Panc1 (cell line): ENCODE measurements at regions not wholly inside any gene's neighbourhood (a gene's known extent, or its start where the extent isn't known, plus 50 kb on each side); places are given as distances from the start of the nearest gene placed in this dataset.

Source experiments
- TF ChIP-seq, protein P1 (sequence below): fragments of 450-650 bp; IDR thresholded peaks from 2 replicates; pipeline ENCODE4 v1.5.1; 2017; ENCODE audit warnings: mild to moderate bottlenecking
- TF ChIP-seq, protein P2 (sequence below), 2 experiments: IDR thresholded peaks; 2 replicates each; pipeline ENCODE4 v1.6.1; 2011 to 2012; ENCODE audit warnings: low read depth in 2 of 2, control low read depth in 1 of 2, low read length in 1 of 2, mild to moderate bottlenecking in 1 of 2, moderate library complexity in 1 of 2; ENCODE audit not compliant: insufficient read depth in 1 of 2

DNA sequence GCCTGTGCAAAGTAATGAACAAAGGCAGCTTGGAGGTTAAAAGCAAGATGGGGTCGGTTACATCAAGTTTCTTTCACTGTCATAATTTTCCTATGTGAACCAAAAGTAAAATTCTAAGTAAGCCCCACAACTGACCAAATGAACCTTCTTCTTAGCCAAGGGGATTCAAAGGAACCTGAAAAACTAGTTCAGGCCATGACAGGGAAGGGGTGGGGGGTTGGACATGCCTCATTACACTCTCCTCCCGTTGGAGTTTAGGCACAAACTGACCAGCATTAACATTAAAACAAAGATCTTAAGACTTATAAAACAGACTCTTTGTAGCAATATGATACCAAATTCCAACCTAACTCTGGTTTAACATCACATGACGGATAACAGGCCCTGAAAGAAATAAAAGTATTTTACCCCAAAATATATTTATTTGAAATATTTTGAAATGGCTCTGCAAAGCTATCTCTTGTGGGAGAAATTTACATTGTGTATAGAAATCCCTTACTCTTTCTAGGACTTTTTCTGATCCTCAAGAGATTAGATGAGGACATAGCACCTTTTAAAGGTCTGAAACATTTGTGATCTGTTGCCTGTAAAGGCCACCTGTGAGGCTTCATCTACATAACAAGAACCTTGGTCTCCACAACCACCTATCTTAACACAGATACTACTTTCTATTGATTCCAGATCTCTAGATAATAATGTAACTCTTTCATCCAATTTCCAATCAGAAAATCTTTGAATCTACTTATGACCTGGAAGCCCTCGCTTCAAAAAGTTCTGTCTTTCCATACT is 1829.0 kb upstream of the MIR17HG start:
- TF ChIP-seq, protein P1, sequence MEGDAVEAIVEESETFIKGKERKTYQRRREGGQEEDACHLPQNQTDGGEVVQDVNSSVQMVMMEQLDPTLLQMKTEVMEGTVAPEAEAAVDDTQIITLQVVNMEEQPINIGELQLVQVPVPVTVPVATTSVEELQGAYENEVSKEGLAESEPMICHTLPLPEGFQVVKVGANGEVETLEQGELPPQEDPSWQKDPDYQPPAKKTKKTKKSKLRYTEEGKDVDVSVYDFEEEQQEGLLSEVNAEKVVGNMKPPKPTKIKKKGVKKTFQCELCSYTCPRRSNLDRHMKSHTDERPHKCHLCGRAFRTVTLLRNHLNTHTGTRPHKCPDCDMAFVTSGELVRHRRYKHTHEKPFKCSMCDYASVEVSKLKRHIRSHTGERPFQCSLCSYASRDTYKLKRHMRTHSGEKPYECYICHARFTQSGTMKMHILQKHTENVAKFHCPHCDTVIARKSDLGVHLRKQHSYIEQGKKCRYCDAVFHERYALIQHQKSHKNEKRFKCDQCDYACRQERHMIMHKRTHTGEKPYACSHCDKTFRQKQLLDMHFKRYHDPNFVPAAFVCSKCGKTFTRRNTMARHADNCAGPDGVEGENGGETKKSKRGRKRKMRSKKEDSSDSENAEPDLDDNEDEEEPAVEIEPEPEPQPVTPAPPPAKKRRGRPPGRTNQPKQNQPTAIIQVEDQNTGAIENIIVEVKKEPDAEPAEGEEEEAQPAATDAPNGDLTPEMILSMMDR, result no peak
- TF ChIP-seq, protein P2, sequence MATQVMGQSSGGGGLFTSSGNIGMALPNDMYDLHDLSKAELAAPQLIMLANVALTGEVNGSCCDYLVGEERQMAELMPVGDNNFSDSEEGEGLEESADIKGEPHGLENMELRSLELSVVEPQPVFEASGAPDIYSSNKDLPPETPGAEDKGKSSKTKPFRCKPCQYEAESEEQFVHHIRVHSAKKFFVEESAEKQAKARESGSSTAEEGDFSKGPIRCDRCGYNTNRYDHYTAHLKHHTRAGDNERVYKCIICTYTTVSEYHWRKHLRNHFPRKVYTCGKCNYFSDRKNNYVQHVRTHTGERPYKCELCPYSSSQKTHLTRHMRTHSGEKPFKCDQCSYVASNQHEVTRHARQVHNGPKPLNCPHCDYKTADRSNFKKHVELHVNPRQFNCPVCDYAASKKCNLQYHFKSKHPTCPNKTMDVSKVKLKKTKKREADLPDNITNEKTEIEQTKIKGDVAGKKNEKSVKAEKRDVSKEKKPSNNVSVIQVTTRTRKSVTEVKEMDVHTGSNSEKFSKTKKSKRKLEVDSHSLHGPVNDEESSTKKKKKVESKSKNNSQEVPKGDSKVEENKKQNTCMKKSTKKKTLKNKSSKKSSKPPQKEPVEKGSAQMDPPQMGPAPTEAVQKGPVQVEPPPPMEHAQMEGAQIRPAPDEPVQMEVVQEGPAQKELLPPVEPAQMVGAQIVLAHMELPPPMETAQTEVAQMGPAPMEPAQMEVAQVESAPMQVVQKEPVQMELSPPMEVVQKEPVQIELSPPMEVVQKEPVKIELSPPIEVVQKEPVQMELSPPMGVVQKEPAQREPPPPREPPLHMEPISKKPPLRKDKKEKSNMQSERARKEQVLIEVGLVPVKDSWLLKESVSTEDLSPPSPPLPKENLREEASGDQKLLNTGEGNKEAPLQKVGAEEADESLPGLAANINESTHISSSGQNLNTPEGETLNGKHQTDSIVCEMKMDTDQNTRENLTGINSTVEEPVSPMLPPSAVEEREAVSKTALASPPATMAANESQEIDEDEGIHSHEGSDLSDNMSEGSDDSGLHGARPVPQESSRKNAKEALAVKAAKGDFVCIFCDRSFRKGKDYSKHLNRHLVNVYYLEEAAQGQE (IDR thresholded peaks at IDR 0.05; ENCODE audit: insufficient read depth in 1 of 2, low read depth in 2 of 2, low read length in 1 of 2), result no peak
